ENCODE measurements at regions not wholly inside any gene's neighbourhood (a gene's known extent, or its start where the extent isn't known, plus 50 kb on each side); places are given as distances from the start of the nearest gene placed in this dataset.

DNA sequence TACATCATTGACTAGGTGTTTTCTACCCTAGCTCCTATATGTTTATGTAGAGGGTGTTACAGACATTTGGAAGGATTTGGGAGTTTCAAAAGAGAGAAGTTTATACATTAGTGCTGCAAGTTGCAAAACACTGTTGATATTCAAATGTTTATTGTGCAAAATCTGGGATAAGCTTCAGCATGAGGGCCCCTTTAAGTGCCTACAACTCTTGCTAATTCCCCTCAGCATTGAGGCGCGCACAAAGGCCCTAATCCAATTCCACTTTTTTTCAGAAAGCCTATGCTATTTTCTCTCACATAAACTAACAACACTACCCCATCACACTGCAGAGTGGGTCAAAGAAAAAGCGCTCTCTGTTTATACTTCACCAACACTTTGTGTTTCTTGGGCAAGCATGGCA lies 208.0 kb downstream of the NR2F2 start:
- FAIRE-seq = no peak

DNA sequence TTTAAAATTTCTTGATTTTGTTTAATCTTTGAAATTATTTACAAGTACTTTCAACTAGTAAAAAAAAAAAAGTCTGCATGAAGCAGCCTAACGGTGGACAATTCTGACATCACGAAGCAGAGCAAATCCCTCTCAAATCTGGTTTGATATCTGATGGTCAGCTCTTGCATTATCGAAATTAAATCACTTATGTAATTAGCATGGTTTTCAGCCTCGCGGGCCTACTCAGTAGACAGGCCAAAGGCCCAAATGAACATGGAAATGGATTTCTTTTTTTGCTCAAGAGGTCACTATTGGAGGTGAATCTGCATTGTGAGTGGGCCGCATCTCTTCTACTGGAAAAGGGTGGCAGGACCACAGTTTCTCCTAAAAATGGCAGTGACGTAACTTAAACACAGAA lies 209.8 kb downstream of the NR2F2 start:
- no peak for FAIRE-seq

DNA sequence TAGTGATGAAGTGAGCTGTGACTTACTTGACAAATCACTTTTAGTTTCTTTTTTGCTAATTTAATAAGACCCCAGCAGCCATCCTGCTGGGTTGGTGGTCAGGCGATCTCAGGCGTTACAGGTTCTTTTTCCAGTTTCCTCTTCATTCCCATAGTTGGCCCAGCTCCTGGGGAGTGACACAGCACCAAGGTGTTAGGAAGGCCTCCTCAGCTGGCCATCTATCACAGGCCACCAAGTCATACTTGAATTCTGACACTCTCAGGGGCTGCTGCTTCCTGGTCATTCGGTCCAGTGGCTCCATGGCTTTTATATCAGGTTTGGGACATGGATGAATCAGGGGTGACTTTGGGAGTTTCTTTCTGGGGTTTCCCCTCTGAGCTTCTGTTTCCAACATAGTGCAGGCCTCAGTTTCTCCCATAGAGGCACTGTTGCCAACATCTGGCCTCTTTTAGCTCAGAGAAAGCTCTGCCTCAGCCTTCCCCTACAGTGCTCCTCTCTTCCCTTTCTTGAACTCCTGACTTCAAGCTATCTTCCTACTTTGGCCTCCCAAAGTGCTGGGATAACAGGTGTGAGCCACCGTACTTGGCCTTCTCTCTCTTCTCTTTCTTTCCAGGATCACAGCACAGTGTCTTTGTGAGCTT lies 211.8 kb downstream of the NR2F2 start:
- no peak for FAIRE-seq

DNA sequence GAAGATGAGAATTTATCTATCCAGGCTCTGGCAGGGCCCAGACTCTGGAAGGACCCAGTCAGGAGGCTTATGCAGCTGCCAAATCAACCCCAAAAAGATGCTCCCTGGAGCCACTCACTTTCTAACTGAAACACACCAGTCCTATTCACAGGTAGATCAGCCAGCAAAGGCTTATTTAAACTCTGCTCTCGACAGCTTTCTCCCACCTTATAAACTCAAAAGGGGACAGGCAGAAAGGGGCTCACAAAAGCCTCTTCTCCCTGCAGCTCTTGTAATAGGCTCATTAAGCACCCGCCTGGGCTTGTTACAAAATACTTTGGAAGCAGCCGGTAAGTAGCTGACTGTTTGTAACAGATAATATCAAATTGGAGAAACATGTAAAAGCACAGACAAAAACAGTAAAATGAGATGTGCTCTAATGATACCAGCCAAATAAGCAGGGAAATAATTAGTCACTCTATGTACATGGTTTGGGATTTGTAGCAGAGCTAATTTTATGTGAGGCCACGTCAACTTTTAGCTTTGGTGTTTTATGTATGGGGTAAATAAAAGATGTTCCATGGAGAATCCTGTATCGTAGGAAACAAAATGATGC lies 213.8 kb downstream of the NR2F2 start:
- no peak for FAIRE-seq

DNA sequence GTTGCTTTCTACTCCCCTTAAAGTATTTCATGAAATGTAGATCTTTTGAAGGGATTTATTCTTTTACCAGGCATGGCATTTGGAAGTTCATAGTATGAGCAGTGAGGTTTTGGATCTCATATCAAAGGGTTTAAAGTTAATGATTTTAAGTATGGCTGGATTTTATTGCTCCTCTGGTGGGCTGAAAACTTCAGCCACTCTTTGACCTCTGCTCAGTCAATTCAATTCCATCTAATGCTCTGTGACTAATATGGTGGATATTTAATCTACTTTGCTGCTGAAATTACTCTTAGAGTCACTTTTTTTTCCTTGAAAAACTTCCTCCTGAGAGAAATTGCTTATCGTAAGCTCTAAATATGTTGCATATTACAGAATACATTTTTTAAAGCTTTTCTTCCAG lies 218.6 kb downstream of the NR2F2 start:
- FAIRE-seq = no peak

DNA sequence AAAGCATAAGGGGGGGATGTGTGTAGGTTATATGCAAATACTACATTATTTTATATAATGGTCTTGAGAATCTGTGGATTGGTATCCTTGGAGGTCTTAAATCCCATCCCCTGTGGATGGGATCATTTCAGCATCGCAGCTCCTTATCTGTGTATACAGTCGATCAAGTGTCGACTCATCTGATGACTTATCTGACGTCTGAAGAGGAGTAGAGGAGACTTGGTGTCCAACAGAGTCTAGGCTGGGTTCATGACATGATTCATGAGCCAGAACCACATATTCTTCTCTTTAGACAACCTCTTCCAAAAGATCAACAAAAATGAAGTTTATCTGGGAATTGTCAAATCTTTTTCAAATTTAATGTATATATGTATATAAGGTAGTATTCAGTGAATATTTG lies 220.7 kb downstream of the NR2F2 start:
- FAIRE-seq = no peak

DNA sequence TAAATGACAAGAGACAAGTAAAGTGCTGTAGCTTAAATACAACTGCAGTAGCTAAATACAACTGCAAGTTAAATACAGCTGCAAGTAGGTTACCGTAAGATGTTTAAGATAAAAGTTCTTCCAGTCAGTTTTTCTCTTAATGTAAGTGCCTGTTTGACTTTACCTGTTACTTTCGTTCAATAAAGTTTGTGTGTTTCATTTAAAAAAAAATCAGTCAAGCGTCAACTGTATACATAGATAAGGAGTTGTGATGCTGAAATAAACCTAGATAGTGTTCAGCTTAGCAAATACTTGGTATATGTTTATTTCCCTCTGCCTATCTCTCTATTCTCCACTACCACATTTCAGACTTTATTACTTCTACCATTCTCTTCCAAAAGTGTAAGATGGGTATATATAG lies 221.2 kb downstream of the NR2F2 start:
- no peak for FAIRE-seq

DNA sequence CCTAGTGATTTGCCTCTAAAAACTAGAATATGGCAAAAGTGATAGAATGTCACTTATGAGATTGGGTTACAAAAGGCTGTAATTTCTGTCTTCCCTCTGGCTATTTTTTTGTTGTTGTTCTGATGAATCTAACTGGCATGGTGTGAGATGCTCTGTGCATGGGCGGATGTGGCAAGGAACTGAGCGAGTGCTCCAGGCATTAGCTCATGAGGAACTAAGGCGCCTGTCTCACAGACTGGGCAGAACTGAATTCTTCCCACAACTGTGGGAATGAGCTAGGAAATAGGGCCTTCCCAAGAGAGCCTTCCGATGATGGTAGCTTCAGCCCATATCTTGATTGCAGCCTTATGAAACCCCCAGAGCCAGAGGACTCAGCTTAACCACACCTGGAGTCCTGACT lies 222.5 kb downstream of the NR2F2 start:
- no peak for FAIRE-seq

DNA sequence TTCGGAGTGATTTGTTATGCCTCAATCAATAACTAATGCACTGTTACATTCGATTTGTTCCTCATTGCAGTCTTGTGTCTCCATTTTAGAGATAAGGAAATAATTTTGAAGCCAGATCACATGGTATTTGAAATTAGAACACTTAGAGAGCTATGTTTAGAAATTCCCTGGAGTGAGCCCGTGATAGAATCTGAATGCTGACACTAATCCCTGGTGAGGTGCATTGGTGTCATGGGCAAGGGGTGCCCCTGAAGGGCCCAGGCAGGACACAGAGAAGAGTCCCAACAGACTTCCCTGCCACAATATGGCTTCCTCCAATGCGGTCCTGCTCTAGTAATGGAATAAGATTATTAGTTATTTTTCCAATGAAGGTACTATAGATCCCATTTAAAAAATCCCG lies 223.0 kb downstream of the NR2F2 start:
- FAIRE-seq = no peak

DNA sequence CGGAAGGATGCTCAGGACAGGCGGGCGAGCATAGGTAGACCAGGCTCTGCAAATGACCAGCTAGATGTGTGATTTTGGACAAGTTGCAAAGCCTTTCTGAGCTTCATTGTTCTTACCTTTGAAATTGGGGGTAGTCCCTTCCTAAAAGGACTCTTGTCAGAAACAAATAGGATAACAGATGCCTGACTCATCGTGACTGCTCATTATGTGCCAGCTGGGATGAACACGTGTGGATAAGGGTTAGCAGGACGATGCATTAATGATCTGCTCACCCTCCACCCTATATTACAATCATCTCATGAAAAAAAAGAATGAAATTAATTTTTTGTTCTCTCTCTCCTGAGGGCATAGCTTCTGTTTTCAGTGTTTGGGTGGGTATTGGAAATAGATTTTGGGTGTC lies 223.4 kb downstream of the NR2F2 start:
- no peak for FAIRE-seq

DNA sequence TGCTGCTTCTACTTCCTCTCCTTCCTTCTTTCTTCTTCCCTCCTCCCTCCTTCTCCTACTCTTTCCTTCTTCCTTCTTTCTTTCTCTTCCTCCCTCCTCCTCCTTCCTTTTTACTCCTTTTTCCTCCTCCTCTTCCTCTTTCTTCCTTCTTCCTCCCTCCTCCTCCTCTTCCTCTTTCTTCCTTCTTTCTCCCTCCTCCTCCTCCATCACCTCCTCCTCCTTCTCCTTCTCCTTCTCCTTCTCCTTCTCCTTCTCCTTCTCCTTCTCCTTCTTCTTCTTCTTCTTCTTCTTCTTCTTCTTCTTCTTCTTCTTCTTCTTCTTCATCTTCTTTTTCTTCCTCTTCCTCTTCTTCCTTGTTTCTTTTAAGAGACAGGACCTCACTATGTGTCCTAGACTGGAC lies 224.0 kb downstream of the NR2F2 start:
- FAIRE-seq = no peak

DNA sequence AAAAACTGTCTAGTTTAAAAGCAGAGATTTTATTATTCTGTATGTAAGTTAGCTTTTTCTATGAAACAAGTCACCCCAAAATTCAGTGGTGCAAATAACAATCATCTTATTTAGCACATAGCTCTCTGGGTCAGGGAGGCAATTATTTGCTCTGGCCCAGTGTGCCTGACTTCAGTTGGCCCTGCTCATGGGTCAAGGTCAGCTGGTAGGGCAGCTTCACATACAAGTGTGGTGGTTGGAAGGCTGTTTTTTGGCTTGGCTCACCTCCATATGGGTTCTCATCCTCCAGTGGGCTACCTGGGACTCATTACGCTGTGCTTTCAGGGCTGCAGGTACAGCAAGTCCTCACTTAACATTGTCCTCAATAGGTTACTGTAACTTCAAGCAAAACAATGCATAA lies 228.6 kb downstream of the NR2F2 start:
- no peak for FAIRE-seq

DNA sequence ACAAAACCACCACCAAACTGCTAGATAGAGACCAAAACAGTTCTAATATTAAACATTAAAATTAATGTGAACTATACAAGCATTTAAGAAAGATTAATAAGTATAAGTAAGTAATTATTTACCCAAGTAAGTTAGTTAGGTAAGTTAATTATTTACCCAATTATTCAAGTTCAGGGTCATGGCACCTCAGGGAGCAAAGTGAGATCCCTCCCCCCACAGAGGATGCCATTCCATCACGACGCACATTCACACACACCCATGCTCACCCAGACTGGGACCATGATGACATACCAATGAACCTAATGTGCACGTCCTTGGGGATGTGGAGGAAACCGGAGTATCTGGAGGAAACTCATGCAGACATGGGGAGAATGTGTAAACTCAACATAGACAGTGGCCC lies 229.1 kb downstream of the NR2F2 start:
- no peak for FAIRE-seq

DNA sequence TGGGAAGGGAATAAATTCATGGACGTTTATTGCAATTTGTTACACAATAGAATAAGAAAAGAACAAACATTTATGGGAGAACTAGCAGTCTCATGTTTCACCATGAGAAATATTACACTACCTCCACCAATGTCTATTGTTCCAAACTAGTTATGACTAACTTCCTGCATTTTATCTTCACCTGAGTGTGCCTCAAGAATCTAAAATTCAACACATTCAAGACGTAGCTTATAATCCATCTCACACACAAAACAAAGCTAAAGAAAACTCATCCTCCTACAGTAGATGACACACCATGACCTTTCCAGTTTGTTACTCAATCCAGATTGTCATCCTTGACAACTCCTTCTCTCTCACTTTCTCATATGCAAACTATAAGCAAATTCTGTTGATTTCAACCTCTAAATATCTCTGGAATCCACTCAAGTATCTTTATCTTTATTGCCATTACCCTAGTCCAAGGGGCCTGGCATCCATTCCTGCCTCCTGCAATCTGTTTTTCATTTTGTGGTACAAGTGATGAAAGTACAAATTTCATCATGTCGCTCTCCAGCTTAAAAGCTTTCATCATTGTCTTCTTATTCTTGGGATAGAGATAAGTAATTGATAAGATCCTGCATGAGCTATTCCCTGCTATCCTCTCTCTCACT lies 229.9 kb downstream of the NR2F2 start:
- no peak for FAIRE-seq

DNA sequence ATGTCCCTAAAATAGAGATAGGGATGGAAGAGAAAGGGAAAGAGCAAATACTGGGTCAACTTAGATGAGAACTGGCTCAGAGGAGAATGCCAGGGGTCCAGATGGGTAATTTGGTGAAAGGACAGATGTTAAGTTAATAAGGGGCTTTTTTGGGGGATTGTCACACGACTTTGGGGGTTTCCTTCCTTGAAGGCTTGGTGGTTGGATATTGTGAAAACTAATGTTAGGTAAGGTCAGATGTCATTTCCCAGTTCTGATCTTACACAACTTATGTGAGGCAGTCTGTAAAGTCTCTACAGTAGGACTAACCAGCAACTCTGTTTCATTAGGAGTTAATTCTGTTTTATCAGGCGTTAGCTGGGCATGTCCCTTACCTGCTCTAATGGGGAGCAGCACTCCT lies 231.1 kb downstream of the NR2F2 start:
- FAIRE-seq = no peak

DNA sequence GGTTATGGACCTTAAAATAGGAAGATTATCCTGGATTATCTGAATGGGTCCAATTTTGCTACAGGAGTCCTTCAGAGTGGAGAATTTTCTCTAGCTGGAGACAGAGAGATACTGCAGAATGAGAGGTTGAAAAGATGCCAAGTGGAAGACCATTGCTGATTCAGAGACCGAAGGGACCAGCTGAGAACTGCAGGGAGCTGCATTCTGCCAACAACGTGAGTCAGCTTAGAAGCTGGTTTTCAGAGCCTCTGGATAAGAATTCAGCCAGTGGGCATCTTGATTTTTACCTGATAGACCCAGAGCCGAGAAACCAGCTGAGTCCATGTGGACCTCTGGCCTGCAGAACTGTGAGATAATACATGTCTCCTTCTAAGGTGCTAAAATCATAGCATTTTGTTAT lies 234.0 kb downstream of the NR2F2 start:
- no peak for FAIRE-seq

DNA sequence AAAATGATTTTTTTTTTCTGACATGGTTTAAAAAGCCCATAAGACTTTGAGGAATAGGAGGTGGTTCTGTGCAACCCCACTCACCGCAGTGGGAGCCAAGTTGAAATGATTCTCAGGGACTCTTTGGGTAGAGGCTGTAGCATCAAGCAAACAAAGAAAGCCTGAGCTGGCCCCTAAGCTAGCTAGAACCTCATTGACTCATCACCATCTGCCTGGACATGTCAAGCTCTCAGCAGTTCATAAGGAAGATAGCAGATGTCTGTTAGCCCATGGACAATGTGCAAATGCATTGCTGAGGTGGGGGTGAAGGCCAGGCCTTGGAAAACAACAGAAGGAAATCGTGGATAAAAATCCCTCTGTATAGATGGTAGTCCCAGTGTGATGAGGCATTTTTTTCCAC lies 234.8 kb downstream of the NR2F2 start:
- no peak for FAIRE-seq

DNA sequence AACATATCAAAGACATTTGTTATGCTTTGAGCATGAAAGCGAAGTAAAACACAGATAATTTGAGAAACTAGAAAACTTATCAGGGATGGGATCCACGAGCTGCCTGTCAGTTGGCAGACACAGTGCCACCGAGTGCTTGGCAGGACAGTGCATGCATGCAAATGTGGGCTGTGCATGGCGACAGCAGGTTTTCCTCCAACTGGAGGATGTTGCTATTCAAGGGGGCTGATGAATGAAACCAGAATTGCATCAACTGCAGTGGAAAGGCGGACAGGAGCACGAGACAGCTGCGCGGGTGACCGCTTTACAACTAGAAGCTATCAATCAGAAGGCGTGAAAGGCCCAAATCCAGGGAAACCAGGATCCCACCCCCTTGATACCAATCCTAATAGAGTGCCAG lies 244.3 kb downstream of the NR2F2 start:
- no peak for FAIRE-seq

DNA sequence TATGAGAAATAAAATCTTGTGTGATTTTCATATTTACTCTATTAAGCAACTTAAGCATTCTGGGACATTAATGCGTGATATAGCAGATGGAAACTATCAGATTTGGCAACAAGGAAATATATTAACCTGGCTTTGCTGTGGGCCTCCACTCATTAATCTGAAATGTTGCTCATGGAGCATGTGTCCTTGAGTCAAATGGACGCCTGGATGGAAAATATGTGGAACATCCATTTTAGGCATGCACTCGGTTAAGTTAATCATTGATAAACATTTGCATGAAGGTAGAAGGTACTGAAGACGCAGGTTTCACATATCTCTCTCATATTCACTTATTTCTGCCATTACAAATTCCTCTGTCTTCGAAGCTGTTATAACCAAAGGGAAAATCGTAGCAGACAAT lies 246.1 kb downstream of the NR2F2 start:
- FAIRE-seq = no peak

DNA sequence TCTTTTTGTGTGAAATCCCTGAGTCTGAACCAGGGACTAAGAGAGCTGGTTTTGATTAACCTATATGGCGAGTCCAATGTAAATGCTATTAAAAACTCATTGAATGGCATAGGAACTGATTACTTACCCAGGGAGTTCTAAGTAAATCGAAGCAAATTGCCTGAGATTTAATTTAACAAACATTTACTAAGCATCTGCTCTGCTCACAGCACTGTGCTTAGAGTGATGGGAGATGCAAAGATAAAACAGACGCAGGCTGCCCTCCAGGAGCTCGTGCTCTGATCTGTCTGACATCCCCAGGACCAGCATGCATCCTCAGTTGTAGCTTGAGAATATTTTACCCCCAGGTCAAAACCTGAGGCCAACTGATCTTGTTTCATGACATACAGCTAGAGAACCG lies 247.9 kb downstream of the NR2F2 start:
- FAIRE-seq = no peak

DNA sequence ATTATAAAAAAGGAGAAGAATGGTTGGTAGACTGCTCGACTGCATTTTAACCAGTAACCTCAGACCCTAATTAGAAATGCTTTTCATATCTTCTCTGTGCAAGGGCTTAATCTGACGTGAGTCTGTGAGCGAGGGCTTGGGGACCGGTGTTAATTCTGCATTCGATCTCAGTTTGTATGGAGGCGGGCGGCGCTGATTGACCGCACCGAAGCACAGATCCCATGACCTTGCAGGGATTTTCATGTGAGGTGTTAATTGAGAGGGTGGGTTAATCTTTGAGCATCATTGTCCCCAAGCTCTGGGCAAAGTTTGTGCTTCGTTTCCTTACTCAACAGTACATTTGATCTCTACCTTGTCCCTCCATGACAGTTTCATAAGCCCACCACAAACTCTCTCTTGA lies 250.9 kb downstream of the NR2F2 start:
- no peak for FAIRE-seq

DNA sequence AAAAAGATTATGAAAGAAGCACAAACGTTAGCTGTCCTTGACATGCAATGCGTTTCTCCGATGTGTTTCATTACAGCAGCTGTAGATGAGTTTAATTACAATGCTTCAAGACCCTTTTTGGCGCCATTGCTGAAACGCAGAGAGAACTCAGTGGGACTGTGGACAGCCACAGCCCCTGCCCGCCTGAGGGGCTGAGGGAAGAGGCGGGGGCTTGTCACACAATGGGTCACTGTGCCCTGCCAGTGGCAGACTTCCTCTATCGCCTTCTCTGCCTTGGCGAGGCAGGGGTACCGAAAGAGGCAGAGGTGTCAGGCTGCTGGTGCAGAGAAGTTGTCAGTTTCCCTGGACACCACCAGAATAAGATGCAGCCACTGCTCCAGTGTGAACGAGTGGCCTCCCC lies 252.0 kb downstream of the NR2F2 start:
- no peak for FAIRE-seq

DNA sequence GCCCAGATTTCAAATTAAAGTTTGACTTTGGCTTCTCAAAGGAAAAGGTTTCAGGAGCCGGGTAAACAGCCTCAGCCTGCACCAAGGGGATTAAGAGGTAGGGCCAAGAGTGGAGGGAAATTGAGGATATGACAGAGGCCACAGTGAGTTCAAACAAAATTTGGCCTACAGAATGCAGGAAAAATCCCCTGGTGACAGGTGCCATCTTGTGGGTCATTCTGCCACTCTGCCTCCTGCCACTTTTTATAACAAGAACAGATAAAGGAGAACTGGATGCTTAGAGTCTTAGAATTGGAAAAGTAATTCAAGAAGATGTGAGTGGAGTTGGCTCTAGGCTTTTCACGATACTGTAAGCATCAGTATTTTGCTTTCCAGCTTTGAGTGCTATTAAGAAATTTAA lies 253.2 kb downstream of the NR2F2 start:
- FAIRE-seq = no peak

DNA sequence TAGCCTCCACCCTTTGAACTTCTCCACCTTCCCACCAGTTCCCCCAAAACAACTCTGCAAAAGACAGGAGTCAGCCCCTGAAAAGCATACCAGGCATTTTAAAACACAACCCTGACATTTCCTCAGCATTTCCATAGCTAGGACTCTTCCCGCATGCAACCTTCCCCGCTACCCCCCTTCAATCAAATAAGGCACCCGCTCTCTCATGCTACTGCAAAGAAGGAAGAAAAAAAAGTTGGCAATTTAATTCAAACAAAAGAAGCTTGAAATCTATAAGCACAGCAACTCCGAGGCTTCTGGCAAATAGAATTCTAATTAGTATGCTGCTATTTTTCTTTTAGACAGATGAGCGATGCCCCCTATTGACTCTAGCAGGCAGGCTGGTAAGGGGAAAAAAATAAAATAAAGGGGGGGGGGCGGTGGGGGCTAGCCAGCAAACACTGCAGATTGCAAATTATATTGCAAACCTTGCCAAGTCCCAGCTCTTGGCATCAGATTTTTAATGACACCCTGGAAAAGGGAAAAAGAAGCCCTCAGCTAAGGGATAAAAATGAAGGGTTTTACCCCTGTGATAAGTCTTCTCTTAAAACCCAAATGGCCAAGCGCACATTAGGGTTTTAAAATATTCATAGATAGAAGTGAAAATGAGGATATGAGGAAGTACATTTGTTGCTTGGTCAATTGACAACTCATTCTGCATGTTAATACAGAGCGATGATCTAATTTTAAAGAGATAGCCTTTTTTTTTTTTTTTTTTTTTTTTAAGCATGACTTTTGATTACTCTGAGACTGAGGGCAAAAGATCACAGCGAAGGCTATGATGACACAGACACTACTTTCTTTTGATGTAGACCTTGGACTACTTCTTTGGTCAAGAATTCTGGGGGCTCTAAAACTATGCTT lies 255.2 kb downstream of the NR2F2 start:
- no peak for FAIRE-seq

All from TTC549 (cell line).